ENCODE measurements at regions not wholly inside any gene's neighbourhood (a gene's known extent, or its start where the extent isn't known, plus 50 kb on each side); places are given as distances from the start of the nearest gene placed in this dataset.
"Not testable (repeated sequence)": the region's sequence is repeated elsewhere in the genome, so short reads cannot be mapped to it uniquely, and the experiment has no call there.

DNA sequence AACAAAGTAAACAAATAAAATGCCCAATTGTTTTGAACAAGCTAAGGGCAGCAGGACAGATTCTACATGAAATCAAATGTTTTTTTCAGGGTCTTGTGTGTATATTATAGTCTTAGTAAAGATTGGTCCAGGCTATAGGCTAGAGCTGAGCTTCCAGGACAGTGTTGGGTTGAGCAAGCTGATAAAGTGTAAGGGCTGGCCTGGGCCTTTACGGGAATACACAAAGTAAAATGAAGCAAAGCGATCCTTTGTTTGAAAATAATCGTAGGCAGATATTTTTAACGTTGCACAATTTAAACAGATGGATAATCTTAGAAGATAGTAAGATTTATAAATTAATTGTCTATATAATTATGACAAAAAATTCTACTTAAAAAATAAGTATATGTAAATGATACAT is 1204.6 kb downstream of the OTOL1 start:
- H3K4me3 ChIP-seq = no peak overlapping the region
- intact Hi-C loops (cut with DNase I) = no loop called here
- no peaks in the 10 kb centered on the region for H3K4me1 ChIP-seq
- H3K27me3 ChIP-seq = no peaks in the 10 kb centered on the region
- no peaks in the 10 kb centered on the region for H3K36me3 ChIP-seq
- no peak for DNase-seq (ENCODE audit: low spot score in 2 of 2)
- TF ChIP-seq, protein P1, sequence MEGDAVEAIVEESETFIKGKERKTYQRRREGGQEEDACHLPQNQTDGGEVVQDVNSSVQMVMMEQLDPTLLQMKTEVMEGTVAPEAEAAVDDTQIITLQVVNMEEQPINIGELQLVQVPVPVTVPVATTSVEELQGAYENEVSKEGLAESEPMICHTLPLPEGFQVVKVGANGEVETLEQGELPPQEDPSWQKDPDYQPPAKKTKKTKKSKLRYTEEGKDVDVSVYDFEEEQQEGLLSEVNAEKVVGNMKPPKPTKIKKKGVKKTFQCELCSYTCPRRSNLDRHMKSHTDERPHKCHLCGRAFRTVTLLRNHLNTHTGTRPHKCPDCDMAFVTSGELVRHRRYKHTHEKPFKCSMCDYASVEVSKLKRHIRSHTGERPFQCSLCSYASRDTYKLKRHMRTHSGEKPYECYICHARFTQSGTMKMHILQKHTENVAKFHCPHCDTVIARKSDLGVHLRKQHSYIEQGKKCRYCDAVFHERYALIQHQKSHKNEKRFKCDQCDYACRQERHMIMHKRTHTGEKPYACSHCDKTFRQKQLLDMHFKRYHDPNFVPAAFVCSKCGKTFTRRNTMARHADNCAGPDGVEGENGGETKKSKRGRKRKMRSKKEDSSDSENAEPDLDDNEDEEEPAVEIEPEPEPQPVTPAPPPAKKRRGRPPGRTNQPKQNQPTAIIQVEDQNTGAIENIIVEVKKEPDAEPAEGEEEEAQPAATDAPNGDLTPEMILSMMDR (IDR thresholded peaks at IDR 0.05) = no peak
- H3K9me3 ChIP-seq = no peaks in the 10 kb centered on the region
- no peak overlapping the region for H3K27ac ChIP-seq

DNA sequence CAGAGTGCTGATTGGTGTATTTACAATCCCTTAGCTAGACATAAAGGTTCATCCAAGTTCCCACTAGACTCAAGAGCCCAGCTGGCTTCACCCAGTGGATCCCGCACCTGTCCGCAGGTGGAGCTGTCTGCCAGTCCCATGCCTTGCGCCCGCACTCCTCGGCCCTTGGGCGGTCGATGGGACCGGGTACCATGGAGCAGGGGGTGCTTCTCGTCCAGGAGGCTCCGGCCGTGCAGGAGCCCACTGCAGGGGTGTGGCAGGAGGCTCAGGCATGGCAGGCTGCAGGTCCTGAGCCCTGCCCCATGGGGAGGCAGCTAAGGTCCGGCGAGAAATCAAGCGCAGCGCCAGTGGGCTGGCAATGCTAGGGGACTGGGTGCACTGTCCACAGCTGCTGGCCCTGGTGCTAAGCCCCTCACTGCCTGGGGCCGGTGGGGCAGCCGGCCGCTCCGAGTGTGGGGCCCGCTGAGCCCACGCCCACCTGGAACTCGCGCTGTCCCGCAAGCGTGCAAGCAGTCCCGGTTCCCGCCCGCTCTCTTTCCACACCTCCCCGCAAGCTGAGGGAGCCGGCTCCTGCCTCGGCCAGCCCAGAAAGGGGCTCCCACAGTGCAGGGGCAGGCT is 1206.3 kb downstream of the OTOL1 start:
- intact Hi-C loops (cut with DNase I) = no loop called here
- Histone ChIP-seq H3K4me1 (no peaks in the 10 kb centered on the region), H3K27me3 (no peaks in the 10 kb centered on the region), H3K9me3 (no peaks in the 10 kb centered on the region), H3K36me3 (no peaks in the 10 kb centered on the region), H3K27ac (no peak overlapping the region), H3K4me3 (no peak overlapping the region)
- TF ChIP-seq, protein P1 (IDR thresholded peaks at IDR 0.05) = no peak
- DNase-seq (ENCODE audit: low spot score in 2 of 2) = no peak

DNA sequence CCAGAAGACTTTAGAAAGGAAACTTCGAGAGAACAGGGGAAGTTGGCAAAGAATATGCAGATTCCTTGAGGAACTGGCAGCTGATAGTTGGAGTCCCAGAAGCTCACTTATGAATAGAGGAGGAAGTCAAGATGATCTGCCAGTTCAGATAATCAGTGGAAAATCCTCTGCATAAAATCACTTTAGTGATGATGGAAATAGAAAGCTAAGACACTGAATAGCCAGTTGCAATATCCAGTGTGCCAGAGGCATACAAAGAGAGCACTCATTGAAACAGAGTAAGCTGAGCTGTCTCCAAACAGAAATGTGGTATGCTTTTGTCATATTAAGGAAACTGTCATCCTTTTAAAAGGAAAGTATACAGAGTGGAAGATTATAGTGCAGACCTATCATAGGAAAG is 1207.6 kb downstream of the OTOL1 start:
- Histone ChIP-seq H3K36me3 (no peaks in the 10 kb centered on the region), H3K4me3 (no peak overlapping the region), H3K27ac (no peak overlapping the region), H3K9me3 (no peaks in the 10 kb centered on the region), H3K4me1 (no peaks in the 10 kb centered on the region), H3K27me3 (no peaks in the 10 kb centered on the region)
- TF ChIP-seq, protein P1 (IDR thresholded peaks at IDR 0.05) = no peak
- no peak for DNase-seq (ENCODE audit: low spot score in 2 of 2)
- intact Hi-C loops (cut with DNase I) = no loop called here

DNA sequence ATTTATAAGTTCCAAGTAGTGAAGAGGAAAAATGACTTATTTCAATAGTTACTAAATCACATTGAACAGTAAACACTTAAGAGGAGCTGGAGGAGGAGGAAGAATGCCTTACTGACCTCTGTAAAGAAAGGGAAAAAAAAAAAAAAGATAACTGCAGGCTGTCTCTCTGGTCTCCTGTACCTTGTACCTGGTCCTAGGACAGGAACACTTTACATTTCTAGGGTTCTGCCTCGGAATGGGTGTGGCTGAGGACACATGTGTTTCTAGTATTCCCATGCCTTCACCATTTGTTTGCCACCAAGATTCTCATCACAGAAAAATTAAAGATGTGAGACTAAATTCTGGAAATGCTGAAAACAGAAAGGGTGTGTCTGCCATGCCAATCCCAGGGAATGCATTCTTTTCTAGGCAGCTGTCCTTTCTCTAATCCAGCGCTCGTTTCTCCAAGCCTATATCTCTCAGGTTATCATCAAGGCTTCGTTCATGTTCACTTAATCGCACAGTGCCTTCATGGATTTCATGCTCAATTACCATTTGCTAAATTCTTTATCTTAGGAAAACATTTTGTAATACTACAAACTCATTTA is 1208.3 kb downstream of the OTOL1 start:
- no peak for DNase-seq (ENCODE audit: low spot score in 2 of 2)
- H3K9me3 ChIP-seq = no peaks in the 10 kb centered on the region
- no peak overlapping the region for H3K4me3 ChIP-seq
- H3K27ac ChIP-seq = no peak overlapping the region
- no peaks in the 10 kb centered on the region for H3K36me3 ChIP-seq
- TF ChIP-seq, protein P1 (IDR thresholded peaks at IDR 0.05) = no peak
- intact Hi-C loops (cut with DNase I) = no loop called here
- H3K4me1 ChIP-seq = no peaks in the 10 kb centered on the region
- H3K27me3 ChIP-seq = no peaks in the 10 kb centered on the region

DNA sequence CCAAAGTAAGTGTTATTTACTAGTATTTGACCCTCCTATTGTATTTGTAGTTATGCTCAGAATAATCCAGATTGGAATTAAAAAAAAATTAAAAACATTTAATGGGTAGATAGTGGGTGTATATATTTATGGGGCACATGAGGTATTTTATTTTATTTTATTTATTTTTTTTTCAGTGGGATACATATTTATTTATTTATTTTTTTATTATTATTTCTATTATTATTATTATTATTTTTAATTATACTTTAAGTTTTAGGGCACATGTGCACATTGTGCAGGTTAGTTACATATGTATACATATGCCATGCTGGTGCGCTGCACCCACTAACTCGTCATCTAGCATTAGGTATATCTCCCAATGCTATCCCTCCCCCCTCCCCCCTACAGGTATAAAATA is 1211.8 kb downstream of the OTOL1 start:
- intact Hi-C loops (cut with DNase I); H3K4me1 ChIP-seq; H3K36me3 ChIP-seq; H3K27ac ChIP-seq; H3K9me3 ChIP-seq; H3K27me3 ChIP-seq; DNase-seq (ENCODE audit: low spot score in 2 of 2); H3K4me3 ChIP-seq: not testable (repeated sequence)

DNA sequence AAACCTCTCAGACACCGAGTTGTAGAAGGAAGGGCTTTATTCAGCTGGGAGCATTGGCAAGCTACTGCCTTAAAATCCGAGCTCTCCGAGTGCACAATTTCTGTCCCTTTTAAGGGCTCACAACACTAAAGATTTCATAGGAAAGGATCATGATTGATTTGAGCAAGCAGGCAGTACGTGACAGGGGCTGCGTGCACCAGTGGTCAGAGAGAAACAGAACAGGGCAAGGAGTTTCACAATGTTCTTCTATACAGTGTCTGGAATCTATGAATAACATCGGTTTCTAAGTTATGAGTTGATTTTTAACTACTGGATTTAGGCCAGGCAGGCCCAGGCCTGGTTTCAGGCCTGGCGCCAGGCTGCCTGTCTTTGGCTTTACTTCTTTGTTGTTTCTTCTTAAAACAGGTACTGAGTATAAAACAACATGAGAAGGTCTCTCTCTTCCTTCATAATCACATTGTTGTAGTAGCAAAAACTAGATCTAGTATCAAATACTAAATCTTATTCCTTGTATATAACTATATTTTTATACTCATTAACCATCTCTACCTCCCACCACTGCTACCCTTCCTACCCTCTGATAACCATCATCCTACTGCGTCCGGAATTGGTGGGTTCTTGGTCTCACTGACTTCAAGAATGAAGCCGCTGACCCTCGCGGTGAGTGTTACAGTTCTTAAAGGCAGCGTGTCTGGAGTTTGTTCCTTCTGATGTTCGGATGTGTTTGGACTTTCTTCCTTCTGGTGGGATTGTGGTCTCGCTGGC is 1212.5 kb downstream of the OTOL1 start:
- DNase-seq (ENCODE audit: low spot score in 2 of 2); H3K36me3 ChIP-seq; H3K27me3 ChIP-seq; H3K4me3 ChIP-seq; H3K4me1 ChIP-seq; intact Hi-C loops (cut with DNase I); H3K9me3 ChIP-seq: not testable (repeated sequence)
- peak overlapping the region in 1 of 2 donors; percentile 13 for H3K27ac ChIP-seq
